Endothelial cell of umbilical vein (primary cell): ENCODE measurements at regions not wholly inside any gene's neighbourhood (a gene's known extent, or its start where the extent isn't known, plus 50 kb on each side); places are given as distances from the start of the nearest gene placed in this dataset.

Experiments
- BruUV-seq: library from RNA; stranded (reverse); fragments of 400-500 nt; replicated peaks from 2 replicates; lab custom pipeline; 2021; lab: Mats Ljungman, UMichigan
- CTCF ChIA-PET: fragments of 300-600, 350-600 bp; sonication (Branson Sonifier 250); formaldehyde crosslinking; loops from one replicate; lab custom pipeline; 2021; ENCODE audit warnings: antibody characterized with exemption, inconsistent platforms; lab: Charles Lee
- POLR2A ChIA-PET: fragments of 300-600, 350-600 bp; sonication (Branson Sonifier 250); formaldehyde crosslinking; loops from one replicate; lab custom pipeline; 2021; ENCODE audit warnings: antibody characterized with exemption, inconsistent platforms; lab: Charles Lee
- DNase-seq: peaks from one replicate; pipeline ENCODE4 v3.0.0-alpha.2; 2011; ENCODE audit warnings: low read depth, low spot score
- FAIRE-seq: peaks from 2 replicates; lab custom pipeline; 2011; peaks lifted over from hg19 to GRCh38; lab: Jason Lieb, UNC
- H2AFZ ChIP-seq: 2 replicates; pipeline ENCODE4 v1.6.0; 2012; ENCODE audit warnings: low read depth, low read length, control low read depth, inconsistent platforms
- H3K27ac ChIP-seq: 2 replicates; pipeline ENCODE4 v1.5.1; 2011; ENCODE audit warnings: low read depth, mild to moderate bottlenecking, control low read depth, low read length, moderate library complexity; ENCODE audit not compliant: insufficient read depth
- H3K27me3 ChIP-seq, 2 experiments: 2 replicates each; pipeline versions ENCODE4 v1.6.0 to v1.6.1; 2011; ENCODE audit warnings: low read length in 2 of 2, mixed read lengths in 1 of 2; ENCODE audit not compliant: control insufficient read depth in 2 of 2, insufficient read depth in 2 of 2
- H3K36me3 ChIP-seq, 2 experiments: 2 replicates in 1 of 2; 3 replicates in 1 of 2; pipeline ENCODE4 v1.5.1; 2011; ENCODE audit warnings: low read length in 2 of 2, mild to moderate bottlenecking in 1 of 2, moderate library complexity in 1 of 2; ENCODE audit not compliant: control insufficient read depth in 2 of 2, insufficient read depth in 2 of 2; ENCODE audit errors: extremely low read depth in 1 of 2
- H3K4me1 ChIP-seq: 3 replicates; pipeline ENCODE4 v1.5.1; 2011; ENCODE audit warnings: mild to moderate bottlenecking, low read length; ENCODE audit not compliant: control insufficient read depth, insufficient read depth; ENCODE audit errors: extremely low read depth
- H3K4me2 ChIP-seq: 2 replicates; pipeline ENCODE4 v1.6.1; 2011; ENCODE audit warnings: low read length, control low read depth, mixed read lengths; ENCODE audit not compliant: insufficient read depth
- H3K4me3 ChIP-seq, 3 experiments: fragments of 200-600 bp in 1 of 3; sonication (generic), shearing (Covaris generic) in 1 of 3; replicated peaks in 1 of 3; 2 replicates each; pipeline ENCODE4 v1.5.1; 2011 to 2016; ENCODE audit warnings: control low read depth in 3 of 3, low read length in 3 of 3, mild to moderate bottlenecking in 2 of 3, inconsistent platforms in 1 of 3, low read depth in 1 of 3, moderate library complexity in 1 of 3; ENCODE audit not compliant: insufficient read depth in 1 of 3
- H3K79me2 ChIP-seq: 2 replicates; pipeline ENCODE4 v1.6.0; 2012; ENCODE audit warnings: low read length, inconsistent platforms; ENCODE audit not compliant: control insufficient read depth, insufficient read depth
- H3K9ac ChIP-seq: replicated peaks from 2 replicates; pipeline ENCODE3; 2011; ENCODE audit warnings: low read length, control low read depth; ENCODE audit not compliant: insufficient read depth; ENCODE audit errors: extremely low read depth
- H3K9me1 ChIP-seq: replicated peaks from 3 replicates; pipeline ENCODE4 v1.6.0; 2011; ENCODE audit warnings: mild to moderate bottlenecking, low read length; ENCODE audit not compliant: control insufficient read depth, insufficient read depth; ENCODE audit errors: extremely low read depth
- H3K9me3 ChIP-seq: replicated peaks from 2 replicates; pipeline ENCODE4 v1.5.1; 2012; ENCODE audit warnings: low read length, inconsistent platforms; ENCODE audit not compliant: control insufficient read depth, insufficient read depth
- H4K20me1 ChIP-seq: replicated peaks from 2 replicates; pipeline ENCODE3; 2011; ENCODE audit warnings: mild to moderate bottlenecking, low read length; ENCODE audit not compliant: control insufficient read depth, insufficient read depth; ENCODE audit errors: extremely low read depth
- EZH2 ChIP-seq: IDR thresholded peaks from 2 replicates; pipeline ENCODE4 v1.6.1; 2012; ENCODE audit warnings: borderline replicate concordance, low read depth, mild to moderate bottlenecking, moderate library complexity, low read length, inconsistent platforms; ENCODE audit not compliant: severe bottlenecking
- FOS ChIP-seq: IDR thresholded peaks from 2 replicates; pipeline ENCODE4 v1.6.1; 2011; ENCODE audit warnings: mild to moderate bottlenecking, low read length, moderate library complexity, borderline replicate concordance; ENCODE audit not compliant: insufficient read depth
- GATA2 ChIP-seq: IDR thresholded peaks from 2 replicates; pipeline ENCODE4 v1.7.0; 2011; ENCODE audit warnings: low read depth, mild to moderate bottlenecking, moderate library complexity, mixed read lengths, low read length; ENCODE audit not compliant: insufficient read length, insufficient read depth
- JUN ChIP-seq: IDR thresholded peaks from 2 replicates; pipeline ENCODE4 v1.6.1; 2011; ENCODE audit warnings: borderline replicate concordance, low read depth; ENCODE audit not compliant: insufficient read length, insufficient read depth
- MAX ChIP-seq: IDR thresholded peaks from 2 replicates; pipeline ENCODE4 v1.6.1; 2011; ENCODE audit not compliant: insufficient read depth, insufficient read length
- MYC ChIP-seq: IDR thresholded peaks from one replicate; pipeline ENCODE4 v1.6.1; 2011; ENCODE audit warnings: mild to moderate bottlenecking, low read depth, low read length
- POLR2A ChIP-seq: IDR thresholded peaks from 2 replicates; pipeline ENCODE4 v1.6.1; 2012; ENCODE audit warnings: low read depth, mild to moderate bottlenecking, control low read depth, low read length
- POLR2AphosphoS5 ChIP-seq: IDR thresholded peaks from 2 replicates; pipeline ENCODE4 v1.6.1; 2012; ENCODE audit warnings: low read depth, mild to moderate bottlenecking, control low read depth, low read length, moderate library complexity; ENCODE audit not compliant: insufficient read depth
- dilution Hi-C: fragments of 300-500 bp; cut with MboI; formaldehyde crosslinking; loops from one replicate; pipeline ENCODE4 v1.15.0; 2019; ENCODE audit warnings: low sequenced_read_pairs; ENCODE audit not compliant: extremely low pct_ligation_motif_present
- intact Hi-C: fragments of 100-400 bp; cut with micrococcal nuclease; formaldehyde crosslinking; loops from one replicate; pipeline ENCODE4 v1.10.0; 2022
- TF ChIP-seq, protein P1 (sequence below), 2 donors: IDR thresholded peaks; 1 replicate in 1 of 2; 2 replicates in 1 of 2; pipeline ENCODE4 v1.5.1; 2011; ENCODE audit warnings: low read length in 2 of 2, mild to moderate bottlenecking in 2 of 2, moderate library complexity in 2 of 2, control low read depth in 1 of 2, inconsistent platforms in 1 of 2, low read depth in 1 of 2; ENCODE audit not compliant: insufficient read depth in 1 of 2; ENCODE audit errors: extremely low read depth in 1 of 2

GRCh38 chr6:1052262-1052661, 259.6 kb upstream of the FOXQ1 start:
- no peak for FAIRE-seq
- BruUV-seq: no TSS peak
- Histone ChIP-seq H3K9ac (no peak overlapping the region), H3K4me1 (no peaks in the 10 kb centered on the region), H3K79me2 (no peaks in the 10 kb centered on the region), H4K20me1 (no peaks in the 10 kb centered on the region), H3K4me2 (no peak overlapping the region), H3K4me3 (no peak overlapping the region), H3K27ac (no peak overlapping the region), H3K36me3 (no peaks in the 10 kb centered on the region), H3K27me3 (no peaks in the 10 kb centered on the region), H3K9me1 (no peaks in the 10 kb centered on the region), H2AFZ (no peak overlapping the region), H3K9me3 (peaks cover 4% of the 10 kb centered on the region)
- CTCF ChIA-PET: no interaction called here
- DNase-seq: no peak
- dilution Hi-C loops (no loop called here), intact Hi-C loops (no loop called here)
- POLR2A ChIA-PET: no interaction called here
- TF ChIP-seq FOS (no peak), POLR2AphosphoS5 (no peak), MAX (no peak), JUN (no peak)
- TF ChIP-seq, protein P1, sequence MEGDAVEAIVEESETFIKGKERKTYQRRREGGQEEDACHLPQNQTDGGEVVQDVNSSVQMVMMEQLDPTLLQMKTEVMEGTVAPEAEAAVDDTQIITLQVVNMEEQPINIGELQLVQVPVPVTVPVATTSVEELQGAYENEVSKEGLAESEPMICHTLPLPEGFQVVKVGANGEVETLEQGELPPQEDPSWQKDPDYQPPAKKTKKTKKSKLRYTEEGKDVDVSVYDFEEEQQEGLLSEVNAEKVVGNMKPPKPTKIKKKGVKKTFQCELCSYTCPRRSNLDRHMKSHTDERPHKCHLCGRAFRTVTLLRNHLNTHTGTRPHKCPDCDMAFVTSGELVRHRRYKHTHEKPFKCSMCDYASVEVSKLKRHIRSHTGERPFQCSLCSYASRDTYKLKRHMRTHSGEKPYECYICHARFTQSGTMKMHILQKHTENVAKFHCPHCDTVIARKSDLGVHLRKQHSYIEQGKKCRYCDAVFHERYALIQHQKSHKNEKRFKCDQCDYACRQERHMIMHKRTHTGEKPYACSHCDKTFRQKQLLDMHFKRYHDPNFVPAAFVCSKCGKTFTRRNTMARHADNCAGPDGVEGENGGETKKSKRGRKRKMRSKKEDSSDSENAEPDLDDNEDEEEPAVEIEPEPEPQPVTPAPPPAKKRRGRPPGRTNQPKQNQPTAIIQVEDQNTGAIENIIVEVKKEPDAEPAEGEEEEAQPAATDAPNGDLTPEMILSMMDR (IDR thresholded peaks at IDR 0.05; ENCODE audit: extremely low read depth in 1 of 2, insufficient read depth in 1 of 2, low read depth in 1 of 2, low read length in 2 of 2): no peak

- no peaks in the 10 kb centered on the region for H3K36me3 ChIP-seq
- intact Hi-C loops (no loop called here), dilution Hi-C loops (no loop called here)
- no peaks in the 10 kb centered on the region for H3K4me1 ChIP-seq
- no peaks in the 10 kb centered on the region for H3K27me3 ChIP-seq
- no peak overlapping the region for H3K4me3 ChIP-seq
- FAIRE-seq: no peak
- H3K9me1 ChIP-seq: no peaks in the 10 kb centered on the region
- DNase-seq: no peak
- H2AFZ ChIP-seq: no peak overlapping the region
- H3K79me2 ChIP-seq: no peaks in the 10 kb centered on the region
- no peak overlapping the region for H3K9ac ChIP-seq
- H4K20me1 ChIP-seq: no peaks in the 10 kb centered on the region
- no TSS peak for BruUV-seq
- POLR2A ChIA-PET: no interaction called here
- H3K9me3 ChIP-seq: peaks cover 4% of the 10 kb centered on the region
- H3K4me2 ChIP-seq: no peak overlapping the region
- CTCF ChIA-PET: no interaction called here
- H3K27ac ChIP-seq: no peak overlapping the region
- no peak for TF ChIP-seq MYC
- no peak for TF ChIP-seq EZH2
- no peak for TF ChIP-seq POLR2AphosphoS5
- no peak for TF ChIP-seq FOS
- no peak for TF ChIP-seq GATA2
- TF ChIP-seq, protein P1 (IDR thresholded peaks at IDR 0.05; ENCODE audit: extremely low read depth in 1 of 2, insufficient read depth in 1 of 2, low read depth in 1 of 2, low read length in 2 of 2): no peak
- TF ChIP-seq MAX: no peak
- no peak for TF ChIP-seq POLR2A
- TF ChIP-seq JUN: no peak
Observed at GRCh38 chr6:1049900-1050299, 262.0 kb upstream of the FOXQ1 start.
